ENCODE measurements at regions not wholly inside any gene's neighbourhood (a gene's known extent, or its start where the extent isn't known, plus 50 kb on each side); places are given as distances from the start of the nearest gene placed in this dataset.

GRCh38 chr6:15131651-15132061 lies 114.2 kb upstream of the JARID2 start:
- H2BK20ac ChIP-seq (ENCODE audit: low read depth, low read length, poor library complexity, severe bottlenecking): no peak overlapping the region
- H3K9me3 ChIP-seq (ENCODE audit: control insufficient read depth, low read depth, low read length): no peaks in the 10 kb centered on the region
- H3K79me2 ChIP-seq (ENCODE audit: insufficient read depth, low read length): no peaks in the 10 kb centered on the region
- H3K14ac ChIP-seq (ENCODE audit: insufficient read depth, low read length): peak overlapping the region; percentile 49; the same call in 1 of the 2 replicates
- Mint-ChIP-seq H3K36me3 (ENCODE audit: insufficient read depth in 1 of 3, low read depth in 3 of 3) (no peaks in the 10 kb centered on the region), H3K4me3 (no peak overlapping the region), H3K27me3 (ENCODE audit: low read depth) (no peaks in the 10 kb centered on the region), H3K27ac (no peak overlapping the region), H3K4me1 (peaks cover 28% of the 10 kb centered on the region in 2 experiments), H3K9me3 (no peaks in the 10 kb centered on the region)
- H3K9ac ChIP-seq (ENCODE audit: extremely low read depth, insufficient read length, low read length): no peak overlapping the region
- no peak overlapping the region for H2BK5ac ChIP-seq (ENCODE audit: insufficient read length, low read length)
- no peak overlapping the region for H2AFZ ChIP-seq (ENCODE audit: low read length)
- H2BK120ac ChIP-seq (ENCODE audit: low read depth, low read length, poor library complexity, severe bottlenecking): no peak overlapping the region
- H3K23ac ChIP-seq (ENCODE audit: insufficient read length, low read depth, low read length): no peak overlapping the region
- no peak overlapping the region for H3K4me2 ChIP-seq (ENCODE audit: insufficient read depth, insufficient read length, low read length)
- H3K4ac ChIP-seq (ENCODE audit: low read depth, low read length): no peak overlapping the region
- peaks cover 6% of the 10 kb centered on the region; the same call in 1 of the 2 replicates for H3K4me1 ChIP-seq (ENCODE audit: insufficient read depth, low read length)
- H2BK12ac ChIP-seq (ENCODE audit: insufficient read length, low read depth, low read length): no peak overlapping the region
- DNase-seq: no peak
- peak overlapping the region; percentile 71 for H3K18ac ChIP-seq (ENCODE audit: insufficient read length, low read depth, low read length)
- H4K91ac ChIP-seq (ENCODE audit: insufficient read length, low read depth, low read length): no peak overlapping the region
- no peaks in the 10 kb centered on the region for H3K23me2 ChIP-seq (ENCODE audit: insufficient read length, low read depth, low read length, poor library complexity, severe bottlenecking)
- no peak for TF ChIP-seq CTCF (conservative IDR thresholded peaks at IDR 0.05)
- H3K27me3 ChIP-seq (ENCODE audit: insufficient read depth, low read length): no peaks in the 10 kb centered on the region
- no peak overlapping the region for H2AK5ac ChIP-seq (ENCODE audit: insufficient read length, low read length)
- H4K20me1 ChIP-seq (ENCODE audit: control insufficient read depth, insufficient read depth, insufficient read length): no peaks in the 10 kb centered on the region
- WGBS (ENCODE audit: extremely low coverage, insufficient read length, low lambda C conversion rate): no CpG with 5 or more reads among the region's 7 CpGs
- no peak overlapping the region for H4K5ac ChIP-seq (ENCODE audit: insufficient read length, low read depth, low read length)
- no peak overlapping the region for H4K8ac ChIP-seq (replicated peaks; ENCODE audit: insufficient read length, low read depth, low read length)
- H3K27ac ChIP-seq (ENCODE audit: insufficient read length, low read depth, low read length): no peak overlapping the region
- no peak overlapping the region for H2BK15ac ChIP-seq (ENCODE audit: low read depth, low read length)
- no peak overlapping the region for H3T11ph ChIP-seq (ENCODE audit: low read length)
- no peak overlapping the region for H3K56ac ChIP-seq (ENCODE audit: insufficient read length, low read depth, low read length)
- no peaks in the 10 kb centered on the region for H3K79me1 ChIP-seq (ENCODE audit: insufficient read depth, low read depth, low read length, poor library complexity, severe bottlenecking)
